Mesenchymal stem cell (in vitro differentiated cells and primary cell): ENCODE measurements at regions not wholly inside any gene's neighbourhood (a gene's known extent, or its start where the extent isn't known, plus 50 kb on each side); places are given as distances from the start of the nearest gene placed in this dataset.

Experiments
- DNase-seq: peaks from one replicate; pipeline ENCODE4 v3.0.0-alpha.2; 2013
- H2AFZ ChIP-seq: one replicate; pipeline ENCODE4 v1.6.1; 2013; ENCODE audit warnings: low read depth, mild to moderate bottlenecking, control low read depth, inconsistent platforms, low read length, moderate library complexity
- H2AK5ac ChIP-seq: 2 replicates; pipeline ENCODE4 v1.6.1; 2013; ENCODE audit warnings: low read length, moderate library complexity, mild to moderate bottlenecking, inconsistent platforms; ENCODE audit not compliant: severe bottlenecking
- H2BK120ac ChIP-seq: one replicate; pipeline ENCODE4 v1.6.1; 2013; ENCODE audit warnings: low read depth, mild to moderate bottlenecking, inconsistent platforms, low read length, moderate library complexity
- H2BK12ac ChIP-seq, 2 experiments: one replicate each; pipeline ENCODE4 v1.6.1; 2013; ENCODE audit warnings: inconsistent platforms in 2 of 2, low read length in 2 of 2, mild to moderate bottlenecking in 2 of 2, moderate library complexity in 2 of 2, control low read depth in 1 of 2
- H2BK15ac ChIP-seq: one replicate; pipeline ENCODE4 v1.6.1; 2013; ENCODE audit warnings: mild to moderate bottlenecking, low read depth, inconsistent platforms; ENCODE audit not compliant: poor library complexity, severe bottlenecking
- H2BK5ac ChIP-seq: 2 replicates; pipeline ENCODE4 v1.6.1; 2013; ENCODE audit warnings: low read depth, mild to moderate bottlenecking, low read length, control low read depth, inconsistent platforms; ENCODE audit not compliant: poor library complexity, severe bottlenecking
- H3K14ac ChIP-seq, 2 experiments: one replicate each; pipeline ENCODE4 v1.6.1; 2013; ENCODE audit warnings: inconsistent platforms in 2 of 2, low read length in 2 of 2, control low read depth in 1 of 2, mild to moderate bottlenecking in 1 of 2, moderate library complexity in 1 of 2
- H3K18ac ChIP-seq, 2 experiments: one replicate each; pipeline ENCODE4 v1.6.1; 2013; ENCODE audit warnings: inconsistent platforms in 2 of 2, low read length in 2 of 2, control low read depth in 1 of 2, low read depth in 1 of 2, mild to moderate bottlenecking in 1 of 2
- H3K23ac ChIP-seq, 2 experiments: one replicate each; pipeline ENCODE4 v1.6.1; 2013; ENCODE audit warnings: inconsistent platforms in 2 of 2, low read length in 2 of 2, mild to moderate bottlenecking in 2 of 2, moderate library complexity in 2 of 2, control low read depth in 1 of 2
- H3K27ac ChIP-seq: 2 replicates; pipeline ENCODE4 v1.5.1; 2013; ENCODE audit warnings: mild to moderate bottlenecking, moderate library complexity, low read length, control low read depth, inconsistent platforms; ENCODE audit not compliant: poor library complexity, severe bottlenecking
- H3K27me3 ChIP-seq, 2 experiments: 2 replicates each; pipeline versions ENCODE4 v1.6.1 to v1.7.0; 2013; ENCODE audit warnings: low read length in 2 of 2, mild to moderate bottlenecking in 2 of 2, moderate library complexity in 2 of 2, control low read depth in 1 of 2, inconsistent platforms in 1 of 2; ENCODE audit not compliant: control insufficient read depth in 1 of 2, insufficient read depth in 1 of 2
- H3K36me3 ChIP-seq, 2 experiments: 2 replicates each; pipeline versions ENCODE4 v1.6.1 to v1.7.0; 2013; ENCODE audit warnings: low read length in 2 of 2, control low read depth in 1 of 2, inconsistent platforms in 1 of 2, low read depth in 1 of 2, mild to moderate bottlenecking in 1 of 2; ENCODE audit not compliant: insufficient read depth in 2 of 2, control insufficient read depth in 1 of 2
- H3K4ac ChIP-seq, 2 experiments: one replicate each; pipeline ENCODE4 v1.6.1; 2013; ENCODE audit warnings: inconsistent platforms in 2 of 2, low read length in 2 of 2, mild to moderate bottlenecking in 2 of 2, moderate library complexity in 2 of 2, control low read depth in 1 of 2, low read depth in 1 of 2
- H3K4me1 ChIP-seq: 2 replicates; pipeline ENCODE4 v1.6.1; 2013; ENCODE audit warnings: low read depth, low read length, control low read depth; ENCODE audit not compliant: control insufficient read depth, insufficient read depth
- H3K4me2 ChIP-seq: 2 replicates; pipeline ENCODE4 v1.6.1; 2013; ENCODE audit warnings: low read length, mild to moderate bottlenecking, inconsistent platforms; ENCODE audit not compliant: poor library complexity, severe bottlenecking
- H3K4me3 ChIP-seq, 2 experiments: 2 replicates each; pipeline versions ENCODE4 v1.5.1 to v1.7.0; 2013; ENCODE audit warnings: low read length in 2 of 2, mild to moderate bottlenecking in 2 of 2, control low read depth in 1 of 2, low read depth in 1 of 2; ENCODE audit not compliant: insufficient read depth in 1 of 2
- H3K79me1 ChIP-seq: replicated peaks from 2 replicates; pipeline ENCODE4 v1.6.1; 2013; ENCODE audit warnings: mild to moderate bottlenecking, control low read depth, low read length, inconsistent platforms; ENCODE audit not compliant: poor library complexity, severe bottlenecking
- H3K9ac ChIP-seq: 2 replicates; pipeline ENCODE4 v1.7.0; 2013; ENCODE audit warnings: mild to moderate bottlenecking, low read length, moderate library complexity
- H3K9me3 ChIP-seq: 2 replicates; pipeline ENCODE4 v1.7.0; 2013; ENCODE audit warnings: mild to moderate bottlenecking, low read length; ENCODE audit not compliant: control insufficient read depth
- H4K8ac ChIP-seq: one replicate; pipeline ENCODE4 v1.6.1; 2013; ENCODE audit warnings: inconsistent platforms, mild to moderate bottlenecking, low read length, moderate library complexity
- H4K91ac ChIP-seq: one replicate; pipeline ENCODE4 v1.6.1; 2013; ENCODE audit warnings: mild to moderate bottlenecking, low read length, inconsistent platforms
- WGBS: methylation state at CpG from one replicate; pipeline ENCODE4 v1.1.7; 2013; ENCODE audit warnings: mixed read lengths; 5-methylcytosine and 5-hydroxymethylcytosine counted together

DNA sequence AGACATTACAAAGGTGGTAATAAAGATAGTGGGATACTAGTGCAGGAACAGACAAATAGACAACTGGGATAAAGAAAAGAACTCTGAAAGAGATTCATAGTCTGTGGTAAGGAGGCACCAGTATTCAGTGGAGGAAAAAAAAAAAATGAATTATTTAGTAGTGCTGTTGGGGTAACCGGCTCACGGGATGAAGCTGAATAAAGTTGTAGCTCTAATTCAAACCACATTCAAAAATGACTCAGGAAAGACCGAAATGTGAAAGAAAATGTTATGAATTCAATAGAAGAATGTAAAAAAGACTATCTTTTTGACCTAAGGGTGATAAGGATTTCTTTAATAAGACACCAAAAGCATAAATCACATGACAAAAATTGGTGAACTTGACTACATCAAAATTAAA lies 83.1 kb upstream of the HABP2 start:
- H3K27ac ChIP-seq = no peak overlapping the region
- no peak overlapping the region for H4K91ac ChIP-seq
- no peak overlapping the region for H3K23ac ChIP-seq
- H2BK120ac ChIP-seq = no peak overlapping the region
- WGBS = no CpG with 5 or more reads among the region's 3 CpGs
- no peak overlapping the region for H3K9ac ChIP-seq
- no peak overlapping the region for H3K4me3 ChIP-seq
- H2BK5ac ChIP-seq = no peak overlapping the region
- H2BK15ac ChIP-seq = no peak overlapping the region
- H3K4ac ChIP-seq = no peak overlapping the region
- H3K4me1 ChIP-seq = no peaks in the 10 kb centered on the region
- no peak overlapping the region for H3K4me2 ChIP-seq
- no peaks in the 10 kb centered on the region for H3K36me3 ChIP-seq
- H2AFZ ChIP-seq = no peak overlapping the region
- no peak overlapping the region for H3K18ac ChIP-seq
- peaks cover 0 to 15% of the 10 kb centered on the region in 2 experiments for H3K27me3 ChIP-seq
- no peak overlapping the region for H3K14ac ChIP-seq
- H4K8ac ChIP-seq = no peak overlapping the region
- no peak for DNase-seq
- no peak overlapping the region for H2BK12ac ChIP-seq
- no peaks in the 10 kb centered on the region for H3K79me1 ChIP-seq
- H3K9me3 ChIP-seq = peaks cover 10% of the 10 kb centered on the region
- H2AK5ac ChIP-seq = no peak overlapping the region

DNA sequence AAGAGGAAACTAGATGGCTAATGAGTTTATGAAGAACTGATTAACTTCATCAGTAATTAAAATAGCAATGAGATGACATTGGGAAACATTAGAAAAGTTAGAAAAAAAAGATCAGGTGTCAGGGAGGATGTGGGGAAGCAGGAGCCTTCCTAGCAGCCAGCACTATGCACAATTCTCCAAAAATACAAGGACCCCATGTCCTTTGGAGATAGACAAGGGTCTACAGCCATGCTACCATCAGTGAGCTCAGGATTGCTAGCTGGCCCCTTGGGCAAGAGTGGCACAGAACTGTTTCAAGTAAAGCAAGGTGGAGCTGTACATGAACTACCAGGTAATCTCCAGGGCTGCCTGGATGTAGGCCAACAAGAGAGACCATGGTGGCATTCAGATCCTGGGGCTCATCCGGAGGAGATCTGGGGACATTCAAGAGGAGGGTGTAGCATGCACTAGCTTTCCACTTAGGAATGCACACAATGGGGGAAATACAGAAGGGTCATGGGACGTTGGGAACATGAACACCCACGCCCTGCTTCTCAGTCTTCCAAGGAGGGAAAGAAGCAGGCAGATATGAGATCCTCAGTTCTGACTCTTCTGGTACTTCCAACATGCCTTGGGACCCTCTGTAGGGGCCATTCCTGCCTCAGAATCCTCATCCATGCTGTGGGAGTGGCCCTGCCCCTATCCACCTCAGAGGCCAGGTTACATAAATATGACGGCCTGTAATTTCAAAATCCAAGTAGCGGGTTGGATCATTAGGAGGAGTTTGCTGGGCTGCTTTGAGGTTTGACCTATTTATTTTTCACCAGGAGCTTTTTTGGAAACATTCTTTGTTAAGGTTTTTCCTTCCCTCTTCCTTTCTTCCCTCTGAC lies 82.2 kb upstream of the HABP2 start:
- Histone ChIP-seq H3K4me2 (no peak overlapping the region), H4K8ac (no peak overlapping the region), H3K27ac (no peak overlapping the region), H3K9me3 (peaks cover 10% of the 10 kb centered on the region), H2AK5ac (no peak overlapping the region), H3K4me3 (no peak overlapping the region), H2BK12ac (no peak overlapping the region), H3K23ac (peak overlapping the region in 1 of 2 experiments; percentile 35), H2BK15ac (no peak overlapping the region), H3K79me1 (no peaks in the 10 kb centered on the region), H3K9ac (no peak overlapping the region), H3K18ac (no peak overlapping the region), H3K4ac (no peak overlapping the region), H3K4me1 (no peaks in the 10 kb centered on the region), H2AFZ (no peak overlapping the region), H3K36me3 (no peaks in the 10 kb centered on the region), H3K14ac (peak overlapping the region in 1 of 2 experiments; percentile 28), H2BK120ac (no peak overlapping the region), H3K27me3 (peaks cover 0 to 15% of the 10 kb centered on the region in 2 experiments), H2BK5ac (no peak overlapping the region), H4K91ac (peak overlapping the region; percentile 56)
- DNase-seq = no peak
- WGBS = 83% methylated on average over 5 of the region's 5 CpGs

DNA sequence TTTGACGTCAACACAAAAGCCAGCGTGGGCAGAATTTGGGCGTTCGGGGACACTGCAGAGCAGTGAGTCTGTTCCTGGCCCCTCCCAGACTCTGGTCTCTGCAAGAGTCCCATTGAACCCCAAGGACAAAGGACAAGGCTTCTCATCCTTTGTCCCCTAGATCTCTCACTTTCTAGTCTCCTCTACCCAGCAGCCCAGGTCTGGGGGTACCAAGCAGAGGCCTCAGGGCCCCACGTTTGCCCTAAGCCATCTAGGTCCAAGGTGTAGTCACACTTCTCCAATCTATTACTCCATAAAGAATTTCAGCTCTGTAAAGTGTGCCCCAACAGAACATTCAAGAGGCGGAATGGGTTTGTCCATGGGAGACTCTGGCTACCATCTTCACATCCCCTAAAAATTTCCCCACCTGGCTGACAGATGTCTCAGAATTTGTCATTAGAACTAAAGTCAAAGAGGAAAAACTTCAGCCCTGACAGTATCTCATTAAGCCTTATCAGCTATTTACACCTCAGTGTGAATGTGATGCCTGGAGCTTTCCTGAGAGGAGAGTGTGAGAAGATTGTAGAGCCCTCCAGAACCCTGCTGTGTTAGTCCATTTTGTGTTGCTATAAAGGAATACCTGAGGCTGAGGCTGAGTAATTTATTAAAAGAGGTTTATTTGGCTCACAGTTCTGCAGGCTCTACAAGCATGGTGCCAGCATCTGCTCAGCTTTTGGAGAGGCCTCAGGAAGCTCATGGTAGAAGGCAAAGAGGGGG lies 81.4 kb upstream of the HABP2 start:
- Histone ChIP-seq H2BK120ac (no peak overlapping the region), H3K9me3 (peaks cover 8% of the 10 kb centered on the region), H3K4me1 (no peaks in the 10 kb centered on the region), H3K4me3 (no peak overlapping the region), H4K91ac (no peak overlapping the region), H3K36me3 (no peaks in the 10 kb centered on the region), H2BK5ac (no peak overlapping the region), H3K79me1 (no peaks in the 10 kb centered on the region), H3K14ac (no peak overlapping the region), H3K18ac (no peak overlapping the region), H2BK15ac (no peak overlapping the region), H4K8ac (no peak overlapping the region), H3K4me2 (no peak overlapping the region), H2BK12ac (no peak overlapping the region), H3K27ac (no peak overlapping the region), H2AK5ac (no peak overlapping the region), H2AFZ (no peak overlapping the region), H3K23ac (no peak overlapping the region), H3K27me3 (peaks cover 0 to 15% of the 10 kb centered on the region in 2 experiments), H3K4ac (no peak overlapping the region), H3K9ac (no peak overlapping the region)
- WGBS = 91% methylated on average over 6 of the region's 6 CpGs
- DNase-seq = no peak

DNA sequence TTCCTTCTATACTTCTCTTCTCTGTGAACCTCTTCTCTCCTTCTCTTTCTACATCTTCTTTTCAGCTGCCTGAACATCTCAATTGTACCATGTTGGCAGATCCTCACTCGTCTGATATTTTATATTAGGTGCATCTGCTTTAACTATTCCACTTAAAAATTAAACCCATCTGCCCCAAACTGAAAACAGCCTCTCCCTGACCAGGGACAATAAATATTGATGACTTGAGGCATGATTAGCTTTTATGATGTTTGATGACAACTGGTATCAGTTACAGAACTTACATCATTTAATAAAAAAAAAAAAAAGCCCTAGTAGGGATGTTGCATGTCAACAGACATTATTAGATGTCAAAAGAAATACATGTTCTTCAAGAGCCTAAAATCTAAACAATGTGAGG lies 79.8 kb upstream of the HABP2 start:
- Histone ChIP-seq H3K9me3 (peaks cover 7% of the 10 kb centered on the region), H3K27me3 (peaks cover 0 to 15% of the 10 kb centered on the region in 2 experiments), H3K23ac (no peak overlapping the region), H2AK5ac (no peak overlapping the region), H3K79me1 (no peaks in the 10 kb centered on the region), H3K9ac (no peak overlapping the region), H3K18ac (no peak overlapping the region), H2AFZ (no peak overlapping the region), H3K27ac (no peak overlapping the region), H3K4me1 (no peaks in the 10 kb centered on the region), H3K4ac (no peak overlapping the region), H2BK5ac (no peak overlapping the region), H3K4me3 (no peak overlapping the region), H2BK15ac (no peak overlapping the region), H3K36me3 (no peaks in the 10 kb centered on the region), H2BK12ac (no peak overlapping the region), H4K8ac (no peak overlapping the region), H3K14ac (no peak overlapping the region), H2BK120ac (no peak overlapping the region), H3K4me2 (no peak overlapping the region), H4K91ac (no peak overlapping the region)
- no peak for DNase-seq
- 67% methylated on average over 1 of the region's 1 CpG for WGBS
